GM12878 (cell line): ENCODE measurements at regions not wholly inside any gene's neighbourhood (a gene's known extent, or its start where the extent isn't known, plus 50 kb on each side); places are given as distances from the start of the nearest gene placed in this dataset.

Experiments used
- ATAC-seq: fragments of 200-7000 bp; cut with Tn5 transposase; 3 replicates; pipeline ENCODE4 v1.9.1; 2020; ENCODE audit warnings: mild to moderate bottlenecking, moderate library complexity
- BruUV-seq: library from RNA; stranded (reverse); fragments of 400-500 nt; replicated peaks from 2 replicates; lab custom pipeline; 2021; lab: Mats Ljungman, UMichigan
- CTCF ChIA-PET: fragments of 300-600 bp; sonication (Branson Sonifier 250); formaldehyde crosslinking; extraction: SDS; loops from one replicate; lab custom pipeline; 2021; ENCODE audit warnings: inconsistent platforms; lab: Yijun Ruan, JAX
- POLR2A ChIA-PET: fragments of 350-600 bp; formaldehyde crosslinking; extraction: SDS; loops from one replicate; lab custom pipeline; 2021; ENCODE audit warnings: inconsistent platforms; lab: Charles Lee
- RAD21 ChIA-PET: fragments of 300-600 bp; sonication (Branson Sonifier 250); formaldehyde crosslinking; loops from one replicate; lab custom pipeline; 2023; ENCODE audit warnings: antibody characterized with exemption; ENCODE audit not compliant: unreplicated experiment; lab: Charles Lee
- SMC1A ChIA-PET: fragments of 300-600 bp; sonication (Branson Sonifier 250); formaldehyde crosslinking; loops from one replicate; lab custom pipeline; 2023; ENCODE audit not compliant: unreplicated experiment, uncharacterized antibody; lab: Charles Lee
- DNase-seq: peaks from one replicate; pipeline ENCODE4 v3.0.0-alpha.2; 2011; ENCODE audit warnings: low read depth, low spot score
- FAIRE-seq: peaks from 3 replicates; lab custom pipeline; 2011; peaks lifted over from hg19 to GRCh38; lab: Jason Lieb, UNC
- H2AFZ ChIP-seq: 2 replicates; pipeline ENCODE4 v1.6.0; 2011; ENCODE audit warnings: low read depth, low read length, control low read depth; ENCODE audit not compliant: control insufficient read depth
- H3K27ac ChIP-seq: 2 replicates; pipeline ENCODE4 v1.5.1; 2011; ENCODE audit warnings: control low read depth; ENCODE audit not compliant: control insufficient read depth, insufficient read depth
- H3K27me3 ChIP-seq, 2 experiments: replicated peaks in 1 of 2; 2 replicates each; pipeline versions ENCODE4 v1.6.0 to v1.6.1; 2011; ENCODE audit warnings: low read length in 1 of 2; ENCODE audit not compliant: control insufficient read depth in 2 of 2, insufficient read depth in 2 of 2
- H3K36me3 ChIP-seq, 2 experiments: 2 replicates each; pipeline ENCODE4 v1.5.1; 2011; ENCODE audit warnings: low read length in 1 of 2; ENCODE audit not compliant: control insufficient read depth in 2 of 2, insufficient read depth in 2 of 2
- H3K4me1 ChIP-seq: 2 replicates; pipeline ENCODE4 v1.6.1; 2011; ENCODE audit warnings: mild to moderate bottlenecking, low read length, moderate library complexity, mixed read lengths; ENCODE audit not compliant: control insufficient read depth, insufficient read depth
- H3K4me2 ChIP-seq: 2 replicates; pipeline ENCODE4 v1.6.0; 2011; ENCODE audit warnings: control low read depth; ENCODE audit not compliant: control insufficient read depth, insufficient read depth
- H3K4me3 ChIP-seq: fragments of 200-600 bp; sonication (generic); 2 replicates; pipeline ENCODE4 v1.5.1; 2016
- H3K79me2 ChIP-seq: 2 replicates; pipeline ENCODE4 v1.6.0; 2011; ENCODE audit warnings: low read length; ENCODE audit not compliant: control insufficient read depth, insufficient read depth
- H3K9ac ChIP-seq: 2 replicates; pipeline ENCODE4 v1.8.0; 2011; ENCODE audit warnings: low read length, control low read depth, mixed read lengths; ENCODE audit not compliant: control insufficient read depth, insufficient read depth
- H3K9me3 ChIP-seq: replicated peaks from 3 replicates; pipeline ENCODE4 v1.5.1; 2011; ENCODE audit warnings: mild to moderate bottlenecking, low read length; ENCODE audit not compliant: control insufficient read depth, insufficient read depth
- H4K20me1 ChIP-seq: 2 replicates; pipeline ENCODE4 v1.6.0; 2011; ENCODE audit not compliant: control insufficient read depth, insufficient read depth
- CEBPB ChIP-seq, 2 experiments: fragments of 150-350 bp in 1 of 2; IDR thresholded peaks; 2 replicates each; pipeline ENCODE4 v1.6.1; 2012 to 2014; ENCODE audit warnings: low read depth in 2 of 2, low read length in 2 of 2, borderline replicate concordance in 1 of 2, inconsistent platforms in 1 of 2
- EED ChIP-seq: sonication (generic); IDR thresholded peaks from 2 replicates; pipeline ENCODE4 v1.6.1; 2016; ENCODE audit warnings: antibody characterized with exemption, low read depth
- FOXK2 ChIP-seq: fragments of 450-650 bp; IDR thresholded peaks from 2 replicates; pipeline ENCODE4 v1.6.1; 2017; ENCODE audit warnings: mild to moderate bottlenecking, moderate library complexity
- MAX ChIP-seq: IDR thresholded peaks from 2 replicates; pipeline ENCODE4 v1.6.1; 2012; ENCODE audit warnings: low read depth, low read length, improper control_type of control experiment
- NFYB ChIP-seq: IDR thresholded peaks from 2 replicates; pipeline ENCODE4 v1.6.1; 2011; ENCODE audit warnings: low read depth, mild to moderate bottlenecking, low read length, improper control_type of control experiment, moderate library complexity; ENCODE audit not compliant: insufficient read depth
- PML ChIP-seq: IDR thresholded peaks from 2 replicates; pipeline ENCODE4 v1.6.1; 2012; ENCODE audit warnings: low read length, inconsistent platforms
- POU2F2 ChIP-seq: IDR thresholded peaks from 3 replicates; pipeline ENCODE4 v1.6.1; 2011; ENCODE audit warnings: low read depth, mild to moderate bottlenecking, low read length, borderline replicate concordance
- ZBTB33 ChIP-seq: fragments of 450-650 bp; IDR thresholded peaks from 2 replicates; pipeline ENCODE4 v1.6.1; 2017; ENCODE audit warnings: mild to moderate bottlenecking
- ZSCAN29 ChIP-seq: fragments of 450-650 bp; IDR thresholded peaks from 2 replicates; pipeline ENCODE4 v1.6.1; 2017; ENCODE audit warnings: mild to moderate bottlenecking, moderate library complexity
- WGBS: methylation state at CpG from one replicate; pipeline ENCODE4 v1.1.6; 2016; ENCODE audit warnings: low lambda C conversion rate; ENCODE audit not compliant: insufficient replicate concordance, insufficient coverage; ENCODE audit errors: missing lambda C conversion rate; 5-methylcytosine and 5-hydroxymethylcytosine counted together
- in situ Hi-C: fragments of 300-500 bp; cut with MboI; formaldehyde crosslinking; loops from 9 replicates; pipeline ENCODE4 v1.14.3; 2018; ENCODE audit warnings: mixed read lengths
- intact Hi-C: fragments of 100-400 bp; cut with micrococcal nuclease; formaldehyde crosslinking; loops from one replicate; pipeline ENCODE4 v1.14.2; 2022; ENCODE audit not compliant: unreplicated experiment

GRCh38 chr3:157695103-157695502 is 191.9 kb upstream of the VEPH1 start:
- Histone ChIP-seq H3K4me3 (no peak overlapping the region), H3K27me3 (no peaks in the 10 kb centered on the region), H3K4me1 (no peaks in the 10 kb centered on the region), H2AFZ (no peak overlapping the region), H3K9me3 (no peaks in the 10 kb centered on the region)
- no peak for ATAC-seq
- TF ChIP-seq ZBTB33 (no peak), EED (no peak), POU2F2 (no peak), CEBPB (IDR thresholded peaks at IDR 0.05; ENCODE audit: borderline replicate concordance in 1 of 2, low read depth in 2 of 2, low read length in 2 of 2) (no peak), ZSCAN29 (no peak), FOXK2 (no peak), MAX (no peak), PML (no peak), NFYB (no peak)
- TF ChIP-seq, all 136 proteins: peak for 0
- WGBS, result 0% methylated on average over 2 of the region's 2 CpGs
- ChIA-PET SMC1A (no interaction called here), CTCF (no interaction called here), POLR2A (no interaction called here), RAD21 (no interaction called here)
- intact Hi-C loops (no loop called here), in situ Hi-C loops (no loop called here)
- no peak for DNase-seq
- no TSS peak for BruUV-seq
- Histone ChIP-seq H4K20me1 (no peaks in the 10 kb centered on the region), H3K9ac (no peak overlapping the region), H3K4me2 (no peak overlapping the region), H3K27ac (no peak overlapping the region), H3K79me2 (no peaks in the 10 kb centered on the region), H3K36me3 (no peaks in the 10 kb centered on the region)
- FAIRE-seq, result no peak
